ENCODE measurements at regions not wholly inside any gene's neighbourhood (a gene's known extent, or its start where the extent isn't known, plus 50 kb on each side); places are given as distances from the start of the nearest gene placed in this dataset.
"Not testable (repeated sequence)": the region's sequence is repeated elsewhere in the genome, so short reads cannot be mapped to it uniquely, and the experiment has no call there.

DNA sequence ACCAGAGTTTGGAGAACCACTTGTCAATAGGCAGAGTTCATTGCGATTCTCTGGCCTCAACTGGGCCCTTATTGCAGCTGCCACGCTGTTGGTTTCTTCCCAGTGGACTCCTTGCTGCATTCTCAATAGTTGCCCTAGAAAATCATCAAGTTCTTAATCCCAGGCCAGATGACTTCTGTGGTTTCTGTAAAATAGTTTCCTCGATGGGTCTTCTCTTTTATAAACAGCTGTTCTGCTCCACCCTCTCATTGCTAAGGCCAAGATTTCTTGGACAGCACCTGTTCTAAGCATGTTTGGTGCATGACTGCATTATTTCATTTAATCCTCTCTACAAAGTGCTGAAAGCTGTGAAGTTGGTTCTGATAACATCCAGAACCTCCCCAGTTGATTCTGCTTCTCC is 131.0 kb downstream of the BCL2L11 start:
- DNase-seq (ENCODE audit: low read depth in 2 of 2): no peak

DNA sequence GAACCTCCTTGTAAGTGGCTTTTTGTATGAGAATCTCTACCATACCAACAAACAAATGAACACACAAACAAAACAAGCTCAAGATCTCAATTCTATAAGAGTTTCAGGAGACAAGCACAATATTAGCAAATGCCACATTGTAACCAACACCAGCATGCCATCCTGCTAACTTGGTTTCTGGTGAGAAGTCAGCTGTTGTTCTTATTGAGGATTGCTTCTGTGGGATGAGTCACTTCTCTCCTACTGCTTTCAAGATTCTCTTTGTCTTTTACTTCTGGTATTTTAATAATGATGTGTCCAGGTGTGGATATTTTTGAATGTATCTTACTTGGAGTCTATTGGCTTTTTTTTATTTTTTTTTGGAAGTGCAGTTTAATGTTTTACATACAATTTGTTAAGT is 131.7 kb downstream of the BCL2L11 start:
- DNase-seq (ENCODE audit: low read depth in 2 of 2): no peak

GRCh38 chr2:111254916-111255315 is 134.2 kb downstream of the BCL2L11 start:
- DNase-seq (ENCODE audit: low read depth in 2 of 2): not testable (repeated sequence)

GRCh38 chr2:111256628-111257027 is 135.9 kb downstream of the BCL2L11 start:
- not testable (repeated sequence) for DNase-seq (ENCODE audit: low read depth in 2 of 2)

DNA sequence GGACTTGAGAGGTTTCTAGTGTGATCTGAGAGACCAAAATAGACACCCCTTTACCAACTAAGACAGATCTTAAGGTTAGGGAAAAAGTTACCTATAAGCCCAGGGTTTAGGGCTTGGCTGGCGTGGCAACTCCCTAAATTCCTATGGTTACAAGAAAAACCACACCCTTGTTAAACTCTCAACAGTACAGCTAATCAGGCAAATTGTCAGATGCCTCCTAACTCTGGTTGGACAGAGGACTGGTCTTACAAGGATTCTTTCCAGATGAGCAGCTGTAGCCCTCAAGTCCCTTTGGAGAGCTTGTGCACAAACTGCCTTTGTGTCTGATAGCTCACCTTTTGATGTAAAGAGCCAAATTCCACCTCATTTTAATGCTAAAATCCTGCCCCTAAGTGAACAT is 136.9 kb downstream of the BCL2L11 start:
- not testable (repeated sequence) for DNase-seq (ENCODE audit: low read depth in 2 of 2)

DNA sequence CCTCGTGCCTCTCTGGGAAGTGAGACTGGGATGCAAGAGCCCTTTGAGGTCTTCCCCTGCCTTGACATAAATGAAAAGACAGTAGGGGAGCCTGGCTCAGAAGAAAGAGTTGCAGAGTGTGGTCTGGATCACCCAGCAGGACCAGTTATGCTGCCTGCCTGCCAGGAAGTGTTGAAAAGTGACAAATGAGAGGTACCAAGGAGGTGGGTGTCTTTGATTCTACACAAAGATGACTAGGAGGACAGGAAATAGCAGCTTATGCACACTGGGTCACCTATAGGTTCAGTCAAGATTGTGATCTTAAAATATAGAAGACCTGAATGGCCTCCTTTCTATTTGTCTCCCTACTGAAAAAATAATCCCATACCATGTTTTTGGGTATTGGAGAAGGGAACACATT is 137.6 kb downstream of the BCL2L11 start:
- not testable (repeated sequence) for DNase-seq (ENCODE audit: low read depth in 2 of 2)

DNA sequence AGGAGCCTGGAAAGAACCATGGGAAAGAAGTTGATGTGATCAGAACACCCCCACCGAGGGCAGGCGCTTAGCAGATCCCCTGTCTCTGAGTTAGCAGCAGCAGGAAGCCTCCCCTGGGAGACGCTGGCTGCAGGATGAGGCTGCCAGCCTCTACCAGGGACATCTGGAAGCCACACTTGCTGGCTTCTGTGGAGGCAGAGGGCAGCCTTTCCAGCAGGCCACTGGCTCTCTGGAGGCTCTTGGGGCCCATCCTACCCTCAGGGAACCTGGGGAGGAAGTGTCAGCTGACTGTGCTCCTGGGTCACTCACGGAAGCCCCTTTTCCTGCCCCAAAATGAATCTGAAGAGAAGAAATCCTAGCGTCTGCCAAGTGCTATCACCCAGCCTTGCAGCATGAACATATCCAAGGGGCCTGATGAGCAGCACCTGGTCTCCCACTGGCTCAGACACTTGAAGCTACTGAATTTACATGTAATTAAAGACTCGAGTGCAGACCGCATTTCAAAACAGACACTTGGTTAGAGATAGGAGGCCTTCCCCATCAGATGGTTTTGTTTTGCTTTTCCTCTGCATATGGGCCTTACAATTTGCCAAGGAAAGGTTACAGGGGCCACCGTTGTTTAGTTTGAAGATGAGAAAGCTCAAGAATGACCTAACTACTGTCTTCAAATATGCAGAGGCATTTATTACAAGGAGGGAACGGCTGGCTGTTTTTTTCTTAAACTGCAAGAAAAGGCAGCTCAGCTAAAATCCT is 142.1 kb downstream of the BCL2L11 start:
- DNase-seq (ENCODE audit: low read depth in 2 of 2): not testable (repeated sequence)

DNA sequence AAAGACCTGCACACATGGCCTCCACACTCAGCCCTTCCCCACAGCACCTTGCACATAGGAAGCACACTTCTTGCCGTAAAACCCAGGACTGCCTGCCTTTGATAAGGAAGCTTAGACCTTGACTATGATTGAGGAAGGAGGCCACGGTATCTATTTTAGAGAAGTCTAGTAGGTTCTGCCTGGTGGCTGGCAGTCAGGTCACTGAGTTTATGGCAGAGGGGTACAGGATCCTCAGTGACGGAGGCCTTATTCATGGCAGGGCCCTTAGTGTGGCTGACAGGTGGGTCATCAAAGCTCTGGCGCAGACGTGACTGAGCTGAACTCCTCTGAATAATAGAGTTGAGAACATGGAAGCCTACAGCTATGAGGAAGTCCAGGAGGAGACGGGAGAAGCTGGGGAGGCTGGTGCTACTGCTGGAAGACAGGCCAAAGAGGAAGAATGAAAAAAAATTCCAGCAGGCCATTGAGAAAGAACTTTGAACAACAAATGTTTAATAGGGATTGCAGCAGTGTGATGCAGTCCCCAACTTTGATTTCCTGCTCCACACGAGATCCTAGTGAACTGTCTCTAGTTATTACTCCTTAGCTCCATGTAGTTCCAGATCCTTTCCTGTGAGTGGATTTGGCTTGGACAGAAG is 142.8 kb downstream of the BCL2L11 start:
- DNase-seq (ENCODE audit: low read depth in 2 of 2): not testable (repeated sequence)

- DNase-seq (ENCODE audit: low read depth in 2 of 2): not testable (repeated sequence)
Measured at GRCh38 chr2:111264956-111265355, 144.2 kb downstream of the BCL2L11 start.

GRCh38 chr2:111266556-111266955 is 145.8 kb downstream of the BCL2L11 start:
- not testable (repeated sequence) for DNase-seq (ENCODE audit: low read depth in 2 of 2)

- DNase-seq (ENCODE audit: low read depth in 2 of 2): not testable (repeated sequence)
Measured at GRCh38 chr2:111267038-111267437, 146.3 kb downstream of the BCL2L11 start.

DNA sequence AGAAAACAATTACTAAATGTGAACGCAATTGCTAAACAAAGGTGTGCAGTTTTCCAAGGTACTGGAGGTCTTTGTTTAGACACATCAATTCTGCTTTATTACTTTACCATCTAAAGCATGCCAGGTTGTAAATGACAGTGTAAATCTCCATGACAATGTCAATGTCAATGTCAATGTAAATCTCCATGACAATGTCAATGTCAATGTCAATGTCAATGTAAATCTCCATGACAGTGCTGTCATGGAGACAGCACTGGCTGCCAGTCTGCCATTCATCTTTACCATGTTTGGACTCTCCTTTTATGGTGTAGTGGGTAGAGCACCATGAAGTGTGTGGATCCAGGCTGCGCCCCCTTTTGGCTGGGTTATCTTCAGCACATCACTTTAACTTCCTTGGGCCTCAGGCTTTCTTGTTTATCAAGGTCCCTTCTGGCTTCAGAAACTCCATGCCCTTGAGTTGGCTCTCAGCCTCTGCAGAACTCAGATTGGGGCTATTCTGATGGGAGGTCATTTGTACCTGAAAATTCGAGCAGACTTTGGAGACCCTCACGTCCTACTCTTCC is 149.1 kb downstream of the BCL2L11 start:
- DNase-seq (ENCODE audit: low read depth in 2 of 2): not testable (repeated sequence)

DNA sequence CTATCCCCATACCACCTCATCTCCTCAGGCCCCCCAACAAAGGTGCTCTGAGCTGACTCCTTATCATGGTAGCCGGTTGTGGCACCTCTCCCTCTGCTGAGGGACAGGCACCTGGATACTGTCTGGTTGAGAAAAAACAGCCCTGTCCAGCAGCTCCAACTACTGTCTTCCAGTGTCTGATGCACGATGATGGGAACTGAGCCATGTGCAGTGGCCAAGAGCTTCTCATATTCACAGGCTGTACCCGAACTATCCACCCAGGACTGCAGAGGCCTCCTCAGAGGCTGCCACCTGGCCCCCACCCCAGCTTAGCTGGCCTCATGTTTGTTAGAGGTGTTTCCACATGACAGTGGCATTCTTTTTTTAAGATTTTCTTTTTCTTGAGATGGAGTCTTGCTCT is 149.9 kb downstream of the BCL2L11 start:
- not testable (repeated sequence) for DNase-seq (ENCODE audit: low read depth in 2 of 2)

GRCh38 chr2:111271647-111272304 is 151.1 kb downstream of the BCL2L11 start:
- not testable (repeated sequence) for DNase-seq (ENCODE audit: low read depth in 2 of 2)

DNA sequence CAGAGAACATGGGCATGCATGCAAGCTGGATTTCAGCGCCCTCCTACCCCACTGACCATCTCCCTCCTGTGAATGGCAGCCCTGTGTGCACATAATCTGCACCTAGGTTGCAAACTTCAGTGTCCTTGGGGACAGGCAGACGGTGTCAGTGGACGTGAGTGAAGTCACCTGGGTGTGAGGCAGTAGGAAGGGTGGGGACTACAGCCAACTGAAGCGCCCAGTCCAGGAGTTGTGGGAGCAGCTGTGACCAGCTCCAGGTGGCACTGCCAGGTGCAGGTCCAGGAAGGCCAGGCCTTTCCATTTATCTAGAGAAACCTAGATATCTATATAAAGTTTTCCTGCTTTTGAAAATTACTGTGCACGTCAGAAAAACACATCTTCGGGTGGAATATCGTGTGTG is 152.3 kb downstream of the BCL2L11 start:
- DNase-seq (ENCODE audit: low read depth in 2 of 2): not testable (repeated sequence)

DNA sequence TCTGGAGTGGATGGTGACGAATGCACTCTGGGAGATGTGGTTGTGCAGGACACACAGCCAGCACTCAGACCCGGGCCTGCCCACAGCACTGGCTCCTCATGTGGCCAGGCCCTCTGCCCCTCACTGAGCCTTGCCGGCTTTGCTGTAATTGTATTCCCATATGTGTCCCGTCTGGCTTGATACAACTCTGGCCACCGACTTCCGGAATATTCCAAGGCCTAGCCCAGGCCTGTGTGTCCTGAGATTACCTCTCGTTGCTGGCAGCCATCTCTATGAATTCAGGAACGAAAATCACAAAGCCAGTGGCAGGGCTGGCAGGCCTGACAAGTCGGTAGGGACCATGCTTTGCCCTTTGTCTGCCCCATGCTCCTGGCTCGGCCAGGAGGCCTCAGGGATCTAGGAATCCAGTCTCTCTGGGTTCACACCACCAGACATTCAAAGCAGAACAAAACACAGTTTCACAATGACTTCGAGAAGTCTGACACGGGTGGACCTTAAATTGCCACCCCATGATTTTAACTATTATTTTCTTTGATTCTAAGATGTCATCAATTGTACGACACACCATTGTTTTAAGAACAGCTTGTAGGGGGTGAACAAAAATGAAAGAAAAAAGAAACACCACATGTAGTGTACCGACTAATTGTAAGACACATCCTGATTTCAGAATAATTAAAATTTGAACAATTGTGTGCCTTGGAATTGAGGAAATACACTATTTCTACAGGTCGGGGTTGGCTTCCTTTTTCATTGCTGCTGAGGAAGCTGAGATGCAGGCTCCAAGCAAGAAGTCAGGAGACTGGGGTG is 154.5 kb downstream of the BCL2L11 start:
- DNase-seq (ENCODE audit: low read depth in 2 of 2): not testable (repeated sequence)

GRCh38 chr2:111275854-111276171 is 155.1 kb downstream of the BCL2L11 start:
- DNase-seq (ENCODE audit: low read depth in 2 of 2): not testable (repeated sequence)

GRCh38 chr2:111278133-111278532 is 157.4 kb downstream of the BCL2L11 start:
- DNase-seq (ENCODE audit: low read depth in 2 of 2): not testable (repeated sequence)

GRCh38 chr2:111280709-111281286 is 160.1 kb downstream of the BCL2L11 start:
- not testable (repeated sequence) for DNase-seq (ENCODE audit: low read depth in 2 of 2)

- not testable (repeated sequence) for DNase-seq (ENCODE audit: low read depth in 2 of 2)
Measured at GRCh38 chr2:111282162-111282561, 161.4 kb downstream of the BCL2L11 start.
